ENCODE measurements at regions not wholly inside any gene's neighbourhood (a gene's known extent, or its start where the extent isn't known, plus 50 kb on each side); places are given as distances from the start of the nearest gene placed in this dataset.

DNA sequence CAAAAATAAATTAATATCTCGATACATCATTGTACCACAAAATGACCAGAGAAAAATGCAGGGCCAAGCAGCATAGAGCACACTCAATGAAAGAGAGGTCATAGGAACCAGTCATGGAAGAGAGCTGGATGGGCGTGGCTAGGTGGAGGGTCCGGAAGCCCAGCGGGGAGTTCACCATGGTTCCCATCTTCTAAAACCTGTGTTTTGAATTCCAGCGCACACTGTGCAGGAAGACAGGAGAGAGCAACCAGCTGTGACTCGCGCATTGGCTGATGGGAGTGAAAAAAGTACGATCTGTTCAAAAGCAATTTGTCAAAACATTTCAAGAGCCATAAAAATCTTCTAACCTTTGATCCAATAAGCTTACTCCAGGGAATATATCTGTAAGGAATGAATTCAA, 125.2 kb upstream of the NANOS1 start:
- Mint-ChIP-seq H3K27ac (no peak overlapping the region), H3K36me3 (ENCODE audit: low read depth) (no peaks in the 10 kb centered on the region), H3K9me3 (no peaks in the 10 kb centered on the region), H3K4me3 (no peak overlapping the region), H3K27me3 (ENCODE audit: low read depth) (peaks cover 5% of the 10 kb centered on the region), H3K4me1 (peaks cover 14% of the 10 kb centered on the region)
- TF ChIP-seq, protein P1, sequence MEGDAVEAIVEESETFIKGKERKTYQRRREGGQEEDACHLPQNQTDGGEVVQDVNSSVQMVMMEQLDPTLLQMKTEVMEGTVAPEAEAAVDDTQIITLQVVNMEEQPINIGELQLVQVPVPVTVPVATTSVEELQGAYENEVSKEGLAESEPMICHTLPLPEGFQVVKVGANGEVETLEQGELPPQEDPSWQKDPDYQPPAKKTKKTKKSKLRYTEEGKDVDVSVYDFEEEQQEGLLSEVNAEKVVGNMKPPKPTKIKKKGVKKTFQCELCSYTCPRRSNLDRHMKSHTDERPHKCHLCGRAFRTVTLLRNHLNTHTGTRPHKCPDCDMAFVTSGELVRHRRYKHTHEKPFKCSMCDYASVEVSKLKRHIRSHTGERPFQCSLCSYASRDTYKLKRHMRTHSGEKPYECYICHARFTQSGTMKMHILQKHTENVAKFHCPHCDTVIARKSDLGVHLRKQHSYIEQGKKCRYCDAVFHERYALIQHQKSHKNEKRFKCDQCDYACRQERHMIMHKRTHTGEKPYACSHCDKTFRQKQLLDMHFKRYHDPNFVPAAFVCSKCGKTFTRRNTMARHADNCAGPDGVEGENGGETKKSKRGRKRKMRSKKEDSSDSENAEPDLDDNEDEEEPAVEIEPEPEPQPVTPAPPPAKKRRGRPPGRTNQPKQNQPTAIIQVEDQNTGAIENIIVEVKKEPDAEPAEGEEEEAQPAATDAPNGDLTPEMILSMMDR (IDR thresholded peaks at IDR 0.05; ENCODE audit: unreplicated experiment in 3 of 3): no peak

DNA sequence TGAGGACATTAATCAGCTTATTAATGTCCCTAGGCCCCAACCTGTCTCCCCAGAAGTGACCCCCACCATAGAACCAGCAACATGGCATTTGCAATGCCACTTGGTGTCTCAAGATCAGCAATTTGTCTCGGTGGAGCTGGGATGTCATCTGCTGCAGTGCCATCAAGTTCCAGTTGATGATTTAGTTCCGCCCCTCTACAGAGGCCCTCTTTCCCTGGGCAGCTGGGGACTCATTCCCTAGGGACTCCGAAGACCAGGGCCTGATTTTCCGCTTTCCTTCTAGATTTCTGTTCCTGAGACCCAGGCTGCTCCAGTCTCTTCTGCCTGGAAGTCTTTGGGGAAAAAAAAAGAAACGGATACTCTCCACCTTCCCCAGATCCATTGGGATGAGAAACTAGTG, 122.5 kb upstream of the NANOS1 start:
- Mint-ChIP-seq H3K4me1 (peaks cover 18% of the 10 kb centered on the region), H3K9me3 (no peaks in the 10 kb centered on the region), H3K27ac (no peak overlapping the region), H3K4me3 (no peak overlapping the region), H3K36me3 (ENCODE audit: low read depth) (no peaks in the 10 kb centered on the region), H3K27me3 (ENCODE audit: low read depth) (peaks cover 5% of the 10 kb centered on the region)
- TF ChIP-seq, protein P1 (IDR thresholded peaks at IDR 0.05; ENCODE audit: unreplicated experiment in 3 of 3): no peak

DNA sequence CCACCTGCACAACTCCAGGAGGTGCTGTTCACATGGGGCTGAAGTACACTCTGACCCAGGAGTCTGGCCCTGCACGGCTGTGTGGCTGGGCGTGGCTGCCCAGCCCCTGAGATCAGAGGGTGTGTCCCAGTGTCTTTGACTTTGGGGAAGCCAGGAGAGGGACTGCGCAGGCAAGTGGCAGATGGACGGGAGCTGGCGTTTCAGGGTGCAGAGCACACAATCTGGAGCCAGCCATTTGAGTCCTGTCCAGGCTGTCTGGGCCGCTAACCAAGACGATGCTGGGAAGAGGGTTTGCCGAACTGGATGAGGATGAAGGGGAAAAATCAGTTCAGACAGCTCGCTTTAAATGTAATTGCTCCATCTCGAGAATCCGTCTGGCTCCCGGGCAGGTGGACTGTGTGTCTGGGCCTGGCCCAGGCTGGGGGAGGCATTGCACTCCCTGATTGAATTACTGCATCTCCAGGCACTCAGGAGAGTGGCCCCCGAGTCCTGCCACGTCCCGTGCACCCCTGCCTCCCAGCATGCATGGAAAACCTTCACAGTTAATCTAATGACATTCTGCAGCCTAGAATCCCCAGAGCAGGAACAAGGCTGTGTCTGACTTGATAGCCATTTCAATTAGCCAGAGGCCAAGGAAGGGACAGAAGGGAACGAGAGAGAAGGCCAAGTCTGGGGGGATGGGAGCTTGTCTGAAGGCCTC, 120.8 kb upstream of the NANOS1 start:
- no peaks in the 10 kb centered on the region for H3K9me3 Mint-ChIP-seq
- no peaks in the 10 kb centered on the region for H3K36me3 Mint-ChIP-seq (ENCODE audit: low read depth)
- TF ChIP-seq, protein P1 (IDR thresholded peaks at IDR 0.05; ENCODE audit: unreplicated experiment in 3 of 3): no peak
- peaks cover 27% of the 10 kb centered on the region for H3K4me1 Mint-ChIP-seq
- peak overlapping the region in 1 of 3 experiments; percentile 31 for H3K27ac Mint-ChIP-seq
- no peaks in the 10 kb centered on the region for H3K27me3 Mint-ChIP-seq (ENCODE audit: low read depth)
- no peak overlapping the region for H3K4me3 Mint-ChIP-seq

DNA sequence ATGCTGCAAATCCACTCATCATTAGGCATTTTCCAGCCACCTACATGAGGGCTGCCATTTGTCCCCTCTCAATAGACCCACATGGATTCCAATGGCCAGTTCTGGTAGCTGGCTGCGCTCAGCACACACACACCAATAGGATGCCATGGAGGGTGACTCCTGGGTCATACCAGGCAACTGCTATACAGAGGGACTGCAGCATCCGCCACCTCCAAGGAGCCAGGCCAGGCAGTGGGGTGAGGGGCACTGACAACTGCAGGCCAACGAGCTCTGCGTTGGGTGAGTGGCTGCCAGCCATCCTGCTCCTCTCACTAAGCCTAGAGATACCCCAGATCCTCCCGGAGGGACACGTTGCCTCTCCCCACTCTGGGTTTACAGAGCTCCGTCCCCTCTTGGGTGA, 118.8 kb upstream of the NANOS1 start:
- Mint-ChIP-seq H3K4me3 (no peak overlapping the region), H3K27me3 (ENCODE audit: low read depth) (no peaks in the 10 kb centered on the region), H3K9me3 (no peaks in the 10 kb centered on the region), H3K4me1 (peaks cover 39% of the 10 kb centered on the region), H3K36me3 (ENCODE audit: low read depth) (no peaks in the 10 kb centered on the region), H3K27ac (no peak overlapping the region)
- TF ChIP-seq, protein P1 (IDR thresholded peaks at IDR 0.05; ENCODE audit: unreplicated experiment in 3 of 3): no peak

DNA sequence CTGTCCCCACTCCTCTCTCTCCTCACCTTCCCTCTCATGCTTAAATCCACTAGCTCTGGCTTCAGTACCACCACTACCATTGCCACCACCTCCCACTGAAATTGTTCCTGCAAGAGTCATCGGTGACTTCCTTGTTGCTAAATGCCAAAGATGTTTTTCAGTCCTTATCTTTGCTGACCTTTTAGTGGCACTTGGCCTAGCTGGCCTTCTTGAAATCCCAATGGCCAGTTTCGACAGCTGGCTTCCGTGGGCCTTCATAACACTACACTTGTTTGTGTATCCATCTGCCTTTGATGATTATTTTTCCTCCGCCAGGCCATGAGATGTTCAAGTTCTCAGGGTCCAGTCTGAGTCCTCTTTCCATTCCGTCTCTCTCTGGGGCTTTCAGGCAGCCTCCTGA, 118.2 kb upstream of the NANOS1 start:
- Mint-ChIP-seq H3K4me3 (no peak overlapping the region), H3K4me1 (peaks cover 39% of the 10 kb centered on the region), H3K9me3 (no peaks in the 10 kb centered on the region), H3K27ac (no peak overlapping the region), H3K36me3 (ENCODE audit: low read depth) (no peaks in the 10 kb centered on the region), H3K27me3 (ENCODE audit: low read depth) (no peaks in the 10 kb centered on the region)
- TF ChIP-seq, protein P1 (IDR thresholded peaks at IDR 0.05; ENCODE audit: unreplicated experiment in 3 of 3): no peak

DNA sequence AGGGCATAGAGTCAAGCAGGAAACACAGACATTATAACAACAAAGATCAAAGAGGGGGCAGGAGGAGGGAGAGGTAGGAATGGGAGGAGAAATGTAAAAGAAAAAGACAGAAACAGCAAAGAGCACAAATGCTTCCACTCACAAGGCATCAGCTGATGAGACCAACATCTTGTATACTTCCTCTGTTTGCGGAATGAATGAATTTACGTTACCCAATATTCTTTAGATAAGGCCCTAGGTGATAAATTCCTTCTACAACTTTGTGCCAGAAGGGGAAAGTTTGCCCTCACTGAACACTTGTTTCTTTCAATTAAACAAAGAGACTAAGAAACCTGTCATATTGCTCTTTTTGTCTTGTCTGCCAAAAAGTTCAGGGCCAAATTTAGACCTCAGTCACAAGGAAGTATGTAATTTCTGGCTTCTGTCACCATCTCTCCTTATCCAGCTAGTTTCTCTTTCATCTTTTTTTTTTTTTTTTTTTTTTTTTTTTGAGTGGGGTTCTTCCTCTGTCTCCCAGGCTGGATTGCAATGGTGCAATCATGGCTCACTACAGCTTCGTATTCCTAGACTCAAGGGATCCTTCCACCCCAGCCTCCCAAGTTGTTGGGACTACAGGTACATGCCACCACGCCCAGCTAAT, 116.4 kb upstream of the NANOS1 start:
- Mint-ChIP-seq H3K36me3 (ENCODE audit: low read depth) (no peaks in the 10 kb centered on the region), H3K27me3 (ENCODE audit: low read depth) (no peaks in the 10 kb centered on the region), H3K27ac (peak overlapping the region in 1 of 3 experiments; percentile 6), H3K9me3 (no peaks in the 10 kb centered on the region), H3K4me3 (no peak overlapping the region), H3K4me1 (peaks cover 39% of the 10 kb centered on the region)
- TF ChIP-seq, protein P1 (IDR thresholded peaks at IDR 0.05; ENCODE audit: unreplicated experiment in 3 of 3): no peak
